ENCODE measurements at regions not wholly inside any gene's neighbourhood (a gene's known extent, or its start where the extent isn't known, plus 50 kb on each side); places are given as distances from the start of the nearest gene placed in this dataset.

DNA sequence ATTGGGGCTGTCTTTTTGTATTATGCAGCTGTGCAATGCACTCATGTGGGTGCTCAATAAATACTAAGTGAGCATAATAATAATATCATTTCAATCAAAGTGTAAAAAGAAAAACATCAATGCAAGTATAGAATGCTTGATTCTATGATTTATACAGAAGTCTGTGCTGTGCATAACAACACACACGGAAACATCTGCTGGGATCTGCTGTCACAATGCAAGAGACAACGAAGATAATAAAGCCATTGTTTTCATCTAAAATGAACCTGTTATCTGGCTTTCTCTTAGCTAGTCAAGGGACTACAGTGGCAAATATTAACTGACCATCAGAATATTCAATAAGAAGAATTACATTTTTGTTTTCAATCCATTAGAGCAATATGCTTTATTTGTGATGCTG, 1156.9 kb upstream of the MAP3K7 start:
- DNase-seq (ENCODE audit: low read depth in 2 of 3, low spot score in 1 of 3), result no peak

DNA sequence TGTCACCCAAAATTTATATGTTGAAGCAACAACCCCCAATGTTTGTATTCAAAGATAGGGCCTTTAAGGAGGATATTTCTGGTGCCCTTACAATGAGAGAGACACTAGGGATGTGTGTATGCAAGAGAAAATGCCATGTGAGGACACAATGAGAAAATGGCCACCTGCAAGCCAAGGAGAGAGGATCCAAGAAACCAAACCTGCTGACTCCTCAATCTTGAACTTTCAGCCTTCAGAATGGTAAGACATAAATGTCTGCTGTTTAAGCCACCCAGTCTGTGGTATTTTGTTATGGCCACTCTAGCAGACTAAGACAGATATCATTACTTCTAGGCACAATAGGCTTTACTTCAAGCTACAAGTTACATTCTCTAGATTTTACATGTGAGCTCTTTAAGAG, 1145.1 kb upstream of the MAP3K7 start:
- no peak for DNase-seq (ENCODE audit: low read depth in 2 of 3, low spot score in 1 of 3)

DNA sequence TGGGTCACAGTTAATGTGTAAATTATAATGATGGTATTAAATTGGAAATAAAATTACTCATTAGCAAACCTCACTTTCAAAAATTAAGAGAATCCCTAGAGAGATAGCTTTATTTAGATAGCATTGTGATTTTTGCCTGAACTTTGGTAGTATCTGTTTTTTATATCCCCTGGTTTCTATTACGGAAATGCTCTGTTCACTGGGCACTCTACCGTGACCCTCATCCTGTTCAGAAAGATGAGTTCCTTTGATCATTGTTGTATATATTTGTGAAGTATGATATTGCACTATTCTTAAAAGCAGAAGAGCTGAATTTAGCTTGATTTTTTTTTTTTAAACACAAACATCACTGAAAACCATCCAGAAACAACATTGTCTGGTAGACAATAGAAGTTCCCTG, 1143.8 kb upstream of the MAP3K7 start:
- DNase-seq (ENCODE audit: low read depth in 2 of 3, low spot score in 1 of 3), result no peak

DNA sequence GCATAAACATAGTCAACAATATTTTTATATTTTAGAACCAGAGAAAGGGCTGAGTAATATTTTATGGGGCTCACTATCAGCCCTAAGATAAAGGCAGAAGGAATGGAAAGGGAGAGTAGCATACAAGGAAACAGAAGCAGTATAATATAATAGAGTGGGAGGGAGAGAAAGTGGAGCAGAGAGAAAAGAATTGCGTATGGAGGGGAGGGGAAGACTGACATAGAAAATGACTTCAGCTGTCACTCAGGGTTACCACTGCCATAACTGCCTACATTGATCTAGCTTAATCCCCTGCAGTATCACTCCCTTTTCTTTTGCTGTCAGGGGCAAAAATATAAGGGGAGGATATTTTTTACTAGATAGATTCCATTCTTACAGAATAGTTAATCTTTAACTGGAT, 1133.5 kb upstream of the MAP3K7 start:
- DNase-seq (ENCODE audit: low read depth in 2 of 3, low spot score in 1 of 3), result no peak

DNA sequence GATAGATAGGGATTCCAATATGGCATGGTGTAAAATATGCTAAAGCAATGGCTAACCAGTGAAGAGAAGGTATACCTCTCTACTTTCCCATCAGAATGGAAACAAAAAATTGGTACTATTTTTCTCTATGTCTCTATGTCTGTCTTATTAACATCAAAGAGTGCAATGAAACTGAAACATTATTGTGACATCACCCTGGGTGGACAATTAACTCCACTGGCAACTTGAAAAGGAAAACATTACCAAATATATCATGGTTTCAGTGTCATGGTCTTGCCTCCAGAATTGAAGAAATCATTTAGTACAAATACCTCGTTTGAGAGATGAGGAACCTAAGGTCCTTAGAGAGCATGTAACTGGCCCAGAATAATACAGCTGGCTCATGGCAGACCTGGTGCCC, 1132.5 kb upstream of the MAP3K7 start:
- DNase-seq (ENCODE audit: low read depth in 2 of 3, low spot score in 1 of 3), result no peak

DNA sequence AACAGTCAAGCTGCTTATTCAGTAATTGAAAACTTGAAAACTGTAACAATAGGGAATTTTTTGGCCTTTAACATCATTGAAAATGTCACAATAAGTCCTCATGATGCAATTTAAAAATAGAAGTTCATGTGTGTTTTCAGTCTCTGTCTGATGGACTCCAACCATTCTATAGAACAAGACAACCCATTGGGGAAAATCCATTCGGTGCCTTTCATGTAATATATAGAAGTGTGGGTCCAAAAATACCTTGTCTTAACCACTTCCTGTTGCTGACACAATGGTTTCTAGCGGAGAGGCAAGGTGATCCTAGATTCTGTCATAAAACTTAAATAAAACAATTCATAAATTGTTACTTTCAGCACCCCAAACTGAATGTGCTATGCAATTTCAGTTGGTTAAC, 1131.3 kb upstream of the MAP3K7 start:
- no peak for DNase-seq (ENCODE audit: low read depth in 2 of 3, low spot score in 1 of 3)

DNA sequence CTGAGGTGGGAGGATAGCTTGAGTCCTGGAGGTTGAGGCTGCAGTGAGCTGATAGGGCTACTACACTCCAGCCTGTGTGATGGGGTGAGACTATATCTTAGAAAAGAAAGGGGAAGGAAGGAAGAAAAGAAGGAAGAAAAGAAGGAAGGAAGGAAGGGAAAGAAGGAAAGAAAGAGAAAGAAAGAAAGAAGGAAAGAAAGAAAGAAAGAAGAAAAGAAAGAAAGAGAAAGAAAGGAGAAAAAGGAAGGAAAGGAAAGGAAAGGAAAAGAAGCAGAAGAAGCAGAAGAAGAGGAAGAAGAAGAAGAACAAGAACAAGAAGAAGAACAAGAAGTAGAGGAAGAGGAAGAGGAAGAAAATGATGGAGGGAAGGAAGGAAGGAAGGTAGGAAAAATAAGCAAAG, 1130.2 kb upstream of the MAP3K7 start:
- DNase-seq (ENCODE audit: low read depth in 2 of 3, low spot score in 1 of 3), result no peak

DNA sequence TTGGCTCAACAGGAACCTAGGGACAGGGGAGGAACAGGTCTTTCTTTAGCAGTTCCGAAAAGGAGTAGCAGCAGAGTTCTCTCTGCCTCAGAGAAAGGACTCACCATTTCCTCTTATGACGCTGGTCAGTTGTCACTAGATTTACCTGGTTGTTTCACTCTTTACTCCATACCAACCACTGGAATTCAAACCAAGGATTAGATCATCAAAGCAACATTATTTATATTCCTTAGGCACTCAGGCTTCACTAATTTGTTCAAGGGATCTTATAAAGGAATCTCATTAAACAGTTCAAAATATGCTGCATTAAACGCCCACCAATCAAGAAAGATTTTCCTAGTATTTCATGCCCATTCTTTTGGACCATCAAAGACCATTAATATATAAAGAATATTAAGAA, 1129.5 kb upstream of the MAP3K7 start:
- no peak for DNase-seq (ENCODE audit: low read depth in 2 of 3, low spot score in 1 of 3)

DNA sequence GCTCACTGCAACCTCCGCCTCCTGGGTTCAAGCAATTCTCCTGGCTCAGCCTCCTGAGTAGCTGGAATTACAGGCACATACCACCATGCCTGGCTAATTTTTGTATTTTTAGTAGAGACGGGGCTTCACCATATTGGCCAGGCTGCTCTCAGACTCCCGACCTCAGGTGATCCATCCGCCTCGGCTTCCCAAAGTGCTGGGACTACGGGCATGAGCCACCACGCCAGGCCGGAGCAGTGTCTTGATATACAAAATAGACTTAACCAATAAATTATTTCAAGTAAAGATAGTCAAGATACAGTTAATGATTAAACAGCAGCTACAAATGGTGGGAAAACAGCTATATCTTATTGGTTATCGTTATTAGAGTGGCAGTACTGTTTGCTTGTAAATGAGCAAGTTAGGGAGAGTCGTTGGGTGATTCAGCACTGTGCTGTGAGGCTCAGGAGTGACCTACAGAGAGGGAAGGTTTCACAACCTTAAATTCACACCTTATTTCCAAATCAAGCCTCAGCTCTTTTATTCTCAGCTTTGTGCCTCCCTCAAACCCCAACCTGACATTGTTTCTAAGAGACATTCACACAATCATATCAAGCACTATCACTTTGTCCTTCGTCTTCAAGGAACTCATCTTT, 1128.4 kb upstream of the MAP3K7 start:
- DNase-seq (ENCODE audit: low read depth in 2 of 3, low spot score in 1 of 3), result no peak

DNA sequence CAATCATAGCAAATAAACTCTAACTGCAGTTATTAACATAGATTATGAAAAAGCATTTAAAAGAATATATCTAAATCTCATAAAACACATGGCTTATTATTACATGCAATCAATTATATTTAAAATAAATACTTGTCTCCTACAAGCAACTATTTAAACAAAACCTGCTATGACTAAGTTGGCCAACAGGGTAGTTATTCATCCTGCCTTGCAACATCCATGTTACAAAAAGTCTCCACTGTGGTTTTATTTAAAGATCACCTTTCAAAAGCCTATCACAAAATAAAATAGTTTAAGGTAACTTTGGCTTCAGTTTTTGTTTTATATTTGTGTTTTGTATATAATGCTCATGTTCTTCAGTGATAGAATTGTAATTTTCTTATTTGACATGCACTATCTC, 1127.0 kb upstream of the MAP3K7 start:
- no peak for DNase-seq (ENCODE audit: low read depth in 2 of 3, low spot score in 1 of 3)

DNA sequence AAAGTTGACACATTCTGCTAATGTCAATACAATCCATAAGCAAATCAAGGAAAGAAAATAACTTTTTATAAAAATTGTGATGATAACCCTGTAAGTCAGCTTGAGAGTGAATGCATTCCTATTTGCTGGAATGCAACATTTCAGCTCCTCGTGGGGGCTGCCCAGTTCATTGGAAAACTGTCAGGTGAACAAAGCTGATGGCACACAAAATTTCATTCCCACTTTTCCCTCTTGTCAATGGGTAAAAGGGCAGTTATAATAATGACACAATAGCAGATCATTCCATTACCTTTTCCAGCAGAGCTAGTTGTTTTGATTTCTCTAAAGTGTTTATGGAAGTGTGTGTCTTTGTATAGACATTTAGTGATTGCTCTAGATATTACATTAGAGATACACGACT, 1124.6 kb upstream of the MAP3K7 start:
- DNase-seq (ENCODE audit: low read depth in 2 of 3, low spot score in 1 of 3), result no peak

DNA sequence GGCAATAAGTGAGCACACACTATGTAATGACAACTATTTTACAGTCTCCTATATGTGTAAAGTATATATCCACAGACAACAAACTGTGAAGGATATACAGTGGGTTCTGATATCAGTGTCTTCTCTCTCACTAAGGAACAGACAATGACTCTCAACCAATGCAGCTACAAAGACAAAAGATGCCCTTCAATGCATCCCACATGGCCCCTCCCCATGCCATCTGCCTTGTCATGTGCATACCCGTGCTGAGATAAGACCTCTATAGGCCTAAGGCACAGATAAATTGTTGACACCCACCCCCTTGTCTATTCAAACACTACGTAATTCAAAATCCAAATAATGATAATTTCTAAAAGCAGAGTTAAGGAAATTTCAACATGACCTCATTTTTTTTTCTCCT, 1123.5 kb upstream of the MAP3K7 start:
- no peak for DNase-seq (ENCODE audit: low read depth in 2 of 3, low spot score in 1 of 3)

DNA sequence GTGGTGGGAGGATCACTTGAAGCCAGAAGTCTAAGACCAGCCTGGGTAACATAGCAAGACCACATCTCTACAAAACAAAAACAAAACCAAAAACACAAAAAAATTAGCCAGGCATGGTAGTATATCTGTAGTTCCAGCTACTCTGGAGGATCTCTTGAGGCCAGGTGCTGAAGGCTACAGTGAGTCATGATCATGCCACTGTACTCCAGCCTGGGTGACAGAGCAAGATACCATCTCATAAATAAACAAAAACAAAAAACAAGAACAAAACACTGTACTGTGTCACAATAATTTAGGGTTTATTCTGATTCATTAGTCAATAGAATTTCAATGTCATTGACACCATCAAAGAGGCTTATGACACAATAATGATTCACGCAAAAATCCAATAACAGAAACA, 1121.7 kb upstream of the MAP3K7 start:
- DNase-seq (ENCODE audit: low read depth in 2 of 3, low spot score in 1 of 3), result no peak

DNA sequence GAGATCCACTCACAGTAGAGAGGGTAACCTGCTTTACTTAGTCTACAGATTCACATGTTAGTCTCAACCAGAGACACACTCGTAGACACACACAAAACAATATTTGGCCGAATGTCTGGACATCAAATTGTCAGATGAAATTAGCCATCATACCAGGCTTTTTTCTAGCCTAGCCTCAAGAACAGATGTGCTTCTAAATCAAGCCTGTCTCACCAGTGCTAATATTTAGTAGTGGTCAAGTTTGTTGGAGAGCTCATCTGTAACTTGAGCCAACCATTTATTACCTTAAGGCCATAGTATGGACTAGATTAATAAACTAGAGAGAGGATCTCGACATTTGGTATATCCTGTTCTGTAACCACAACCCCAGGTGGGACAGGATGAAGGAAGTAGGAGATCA, 1118.8 kb upstream of the MAP3K7 start:
- DNase-seq (ENCODE audit: low read depth in 2 of 3, low spot score in 1 of 3), result no peak

DNA sequence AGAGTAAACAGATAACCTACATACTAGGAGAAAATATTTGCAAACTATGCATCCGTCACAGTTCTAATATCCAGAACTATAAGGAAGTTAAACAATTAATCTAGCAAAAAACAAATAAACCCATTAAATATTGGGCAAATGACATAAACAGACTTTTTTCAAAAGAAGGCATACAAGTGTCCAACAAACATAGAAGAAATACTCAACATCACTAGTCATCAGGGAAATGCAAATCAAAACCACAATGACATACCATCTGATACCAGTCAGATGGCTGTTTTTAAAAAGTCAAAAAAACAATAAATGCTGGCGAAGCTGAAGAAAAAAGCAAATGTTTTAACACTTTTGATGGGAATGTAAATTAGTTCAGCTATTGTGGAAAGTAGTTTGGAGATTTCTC, 1117.7 kb upstream of the MAP3K7 start:
- DNase-seq (ENCODE audit: low read depth in 2 of 3, low spot score in 1 of 3), result no peak

DNA sequence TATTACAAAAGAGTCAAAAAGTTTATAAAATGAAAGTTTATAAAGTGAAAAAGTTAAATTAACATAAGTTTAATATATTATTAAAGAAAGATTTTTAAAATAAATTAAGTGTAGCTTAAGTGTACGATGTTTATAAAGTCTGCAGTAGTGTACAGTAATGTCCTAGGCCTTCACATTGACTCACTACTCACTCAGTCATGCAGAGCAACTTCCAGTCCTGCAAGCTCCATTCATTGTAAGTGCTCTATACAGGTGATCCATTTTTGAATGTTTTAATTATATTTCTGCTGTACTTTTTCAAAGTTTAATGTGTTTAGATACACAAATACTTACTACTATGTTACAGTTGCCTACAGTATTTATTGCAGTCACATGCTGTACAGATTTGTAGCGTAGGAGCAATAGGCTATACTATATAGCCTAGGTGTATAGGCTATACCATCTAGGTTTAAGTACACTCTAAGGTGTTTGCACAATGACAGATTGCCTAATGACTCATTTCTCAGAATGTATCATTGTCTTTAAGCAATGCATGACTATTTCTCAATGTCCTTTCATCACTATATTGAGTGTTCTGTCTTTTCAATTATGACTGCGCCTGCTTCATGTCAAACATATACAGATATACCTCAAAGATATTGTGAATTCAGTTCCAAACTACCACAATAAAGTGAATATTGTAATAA, 1110.3 kb upstream of the MAP3K7 start:
- no peak for DNase-seq (ENCODE audit: low read depth in 2 of 3, low spot score in 1 of 3)

DNA sequence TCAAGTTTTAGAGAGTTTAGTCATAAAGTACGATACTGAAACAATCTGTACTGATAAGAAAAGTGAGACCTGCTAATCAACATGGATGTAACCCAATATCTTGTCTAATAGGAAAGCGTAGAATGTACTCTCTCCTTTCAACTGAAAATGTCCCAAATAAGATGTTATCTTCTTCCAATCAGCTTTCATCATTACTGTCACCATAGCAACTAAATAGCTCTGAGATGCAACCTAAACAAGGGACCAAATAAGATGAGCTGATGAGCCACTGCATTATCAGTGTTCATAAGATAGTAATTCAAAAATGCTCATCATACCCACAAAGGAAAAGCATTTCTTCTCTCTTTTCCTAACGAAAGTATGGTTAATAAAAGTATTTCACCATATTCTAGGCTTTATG, 1108.3 kb upstream of the MAP3K7 start:
- no peak for DNase-seq (ENCODE audit: low read depth in 2 of 3, low spot score in 1 of 3)

DNA sequence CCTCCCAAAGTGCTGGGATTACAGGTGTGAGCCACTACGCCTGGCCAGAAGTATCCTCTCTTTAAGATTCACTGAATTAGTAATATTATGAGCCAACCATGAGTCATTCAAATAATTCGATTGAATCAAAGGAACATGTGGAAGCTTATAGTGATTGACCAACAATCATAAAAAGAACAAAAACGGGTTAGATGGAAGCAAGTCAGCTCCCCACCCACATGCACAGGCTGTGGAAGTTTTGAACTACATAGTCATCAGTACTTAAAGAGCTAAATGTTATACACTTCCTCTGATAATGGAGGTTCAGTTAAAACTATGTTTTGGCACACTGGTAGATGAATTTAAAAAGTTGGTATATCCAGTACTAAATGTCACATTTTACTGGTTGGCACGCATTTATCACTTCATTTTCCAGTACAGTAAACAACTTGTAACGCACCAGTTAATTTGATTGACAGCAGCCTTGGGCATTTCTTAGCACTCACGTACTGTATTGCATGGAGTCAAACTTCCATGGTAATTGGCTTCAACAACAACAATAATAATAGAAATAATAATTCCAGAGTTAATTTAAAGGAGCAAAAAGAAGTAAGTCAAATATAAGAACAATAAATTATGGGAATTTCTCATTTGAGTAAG, 1107.3 kb upstream of the MAP3K7 start:
- no peak for DNase-seq (ENCODE audit: low read depth in 2 of 3, low spot score in 1 of 3)

DNA sequence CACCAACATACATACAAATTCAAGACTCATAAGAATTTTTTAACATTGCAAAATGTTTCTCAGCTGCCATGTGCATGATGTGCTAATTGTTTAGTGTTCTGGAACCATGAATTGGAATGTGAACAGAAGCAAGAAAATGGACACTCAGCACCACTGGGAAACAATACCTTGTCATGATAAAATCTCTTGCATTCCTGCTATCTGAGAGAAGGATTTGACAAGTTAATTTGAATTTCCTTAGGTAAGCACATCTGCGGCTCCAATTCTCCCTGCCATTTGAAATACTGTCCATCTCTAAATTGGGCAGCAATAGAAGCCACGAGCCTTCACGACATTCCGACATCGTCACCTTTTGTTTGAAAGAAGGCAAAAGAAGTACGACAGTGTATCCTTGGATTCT, 1104.6 kb upstream of the MAP3K7 start:
- DNase-seq (ENCODE audit: low read depth in 2 of 3, low spot score in 1 of 3), result no peak

DNA sequence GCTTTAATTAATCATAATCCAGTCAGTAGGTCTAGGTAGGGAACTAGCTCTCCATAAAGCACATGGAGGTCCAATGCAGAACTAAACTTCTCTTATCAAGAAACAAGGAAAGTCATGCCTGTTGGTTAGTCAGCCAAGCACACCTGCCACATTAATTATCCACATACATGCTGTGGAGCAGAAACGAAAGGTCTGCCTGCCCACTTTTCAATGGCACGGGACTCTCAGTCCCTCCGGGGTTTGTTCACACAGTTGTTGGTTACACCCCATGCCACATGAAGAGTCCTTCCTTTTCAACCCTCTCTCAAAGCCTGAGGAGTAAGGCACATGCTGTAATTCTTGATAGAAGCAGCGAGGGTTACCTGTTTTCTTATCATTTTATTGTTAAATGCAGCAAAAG, 1096.4 kb upstream of the MAP3K7 start:
- no peak for DNase-seq (ENCODE audit: low read depth in 2 of 3, low spot score in 1 of 3)

DNA sequence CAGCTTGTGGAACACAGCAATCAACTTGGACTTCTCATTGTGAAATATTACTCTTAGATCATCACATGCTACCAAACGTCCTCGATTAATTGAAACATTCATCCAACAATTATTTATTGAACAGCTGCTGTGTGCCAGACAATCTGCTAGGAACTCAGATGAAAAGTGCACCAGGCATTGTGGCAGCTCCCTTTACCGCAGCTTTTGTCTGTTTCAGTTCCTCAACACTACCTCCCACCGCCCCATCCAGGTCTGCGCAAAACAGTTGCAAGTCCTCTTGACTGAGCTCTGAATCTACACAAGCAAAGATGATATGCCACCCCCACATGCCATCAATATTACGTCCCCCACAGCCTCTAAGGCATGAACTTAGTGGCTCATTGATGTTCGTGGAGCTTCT, 1094.4 kb upstream of the MAP3K7 start:
- no peak for DNase-seq (ENCODE audit: low read depth in 2 of 3, low spot score in 1 of 3)

DNA sequence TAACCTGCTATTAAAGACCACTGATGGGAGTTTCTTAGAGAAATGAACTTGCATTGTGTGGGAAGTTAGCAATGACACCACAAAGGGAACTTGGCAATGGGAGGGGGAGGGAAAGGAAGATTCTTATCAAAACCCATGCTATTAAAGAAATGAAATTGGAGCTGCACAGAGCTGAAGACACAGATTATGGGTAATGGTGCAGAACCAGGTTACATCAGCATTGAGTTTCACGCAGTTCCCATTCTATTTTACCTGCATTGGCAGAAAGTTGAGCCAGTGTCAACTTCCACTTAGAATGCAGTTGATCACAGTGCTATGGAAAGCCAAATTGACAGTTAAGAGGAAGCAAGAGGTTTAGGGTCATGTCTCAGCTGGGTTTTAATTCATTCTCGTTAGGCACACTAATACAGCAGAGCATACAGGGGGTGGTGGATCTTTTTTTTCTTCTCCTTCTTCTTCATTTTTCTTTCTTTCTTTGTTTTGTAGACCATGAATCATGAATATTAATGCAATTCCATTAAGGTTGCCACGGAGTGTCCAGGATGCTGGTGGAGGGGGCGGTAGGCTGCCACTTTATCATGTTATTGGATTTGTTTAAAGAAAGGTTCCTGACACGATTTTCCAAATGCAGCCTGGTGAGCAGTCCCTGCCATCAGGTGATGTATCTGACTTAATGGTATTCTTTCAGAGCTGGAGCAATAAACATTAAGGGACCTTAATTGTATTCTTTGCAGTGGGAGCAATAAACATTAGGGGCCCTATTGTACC, 1092.0 kb upstream of the MAP3K7 start:
- DNase-seq (ENCODE audit: low read depth in 2 of 3, low spot score in 1 of 3), result no peak

Measured in stimulated activated CD4-positive, alpha-beta T cell treated with anti-CD3 and anti-CD28 coated beads, Interleukin-12 subunit alpha, Interleukin-12 subunit beta, amount 100 ng/mL, for 48 hours (primary cell).